ENCODE measurements at regions not wholly inside any gene's neighbourhood (a gene's known extent, or its start where the extent isn't known, plus 50 kb on each side); places are given as distances from the start of the nearest gene placed in this dataset.

DNA sequence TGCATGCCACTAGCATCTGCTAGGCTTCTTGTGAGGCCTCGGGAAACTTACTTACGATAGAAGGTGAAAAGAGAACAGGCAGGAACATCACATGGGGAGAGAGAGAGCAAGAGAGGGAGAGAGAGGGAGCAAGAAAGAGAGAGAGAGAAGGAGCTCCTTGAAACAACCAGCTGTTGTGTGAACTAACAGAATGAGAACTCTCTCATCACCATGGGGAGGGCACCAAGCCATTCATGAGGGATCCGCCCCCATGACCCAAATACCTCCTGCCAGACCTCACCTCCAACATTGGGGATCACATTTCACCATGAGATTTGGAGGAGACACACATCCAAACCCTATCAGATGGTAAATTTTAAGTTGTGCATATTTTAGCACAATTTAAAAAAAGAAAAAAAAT is 1217.2 kb downstream of the TYW1 start:
- no peak for ATAC-seq (ENCODE audit: insufficient number of reproducible peaks, low FRiP score, low read depth)
- H3K27me3 ChIP-seq (replicated peaks; ENCODE audit: insufficient read depth): no peaks in the 10 kb centered on the region
- no peak for DNase-seq (ENCODE audit: low spot score)
- H3K9me3 ChIP-seq: no peaks in the 10 kb centered on the region
- no peak overlapping the region for H3K4me3 ChIP-seq
- no peaks in the 10 kb centered on the region for H3K4me1 ChIP-seq (ENCODE audit: control insufficient read depth in 1 of 2, low read depth in 2 of 2)
- no peaks in the 10 kb centered on the region for H3K36me3 ChIP-seq
- no peak overlapping the region for H3K27ac ChIP-seq
- TF ChIP-seq, protein P1, sequence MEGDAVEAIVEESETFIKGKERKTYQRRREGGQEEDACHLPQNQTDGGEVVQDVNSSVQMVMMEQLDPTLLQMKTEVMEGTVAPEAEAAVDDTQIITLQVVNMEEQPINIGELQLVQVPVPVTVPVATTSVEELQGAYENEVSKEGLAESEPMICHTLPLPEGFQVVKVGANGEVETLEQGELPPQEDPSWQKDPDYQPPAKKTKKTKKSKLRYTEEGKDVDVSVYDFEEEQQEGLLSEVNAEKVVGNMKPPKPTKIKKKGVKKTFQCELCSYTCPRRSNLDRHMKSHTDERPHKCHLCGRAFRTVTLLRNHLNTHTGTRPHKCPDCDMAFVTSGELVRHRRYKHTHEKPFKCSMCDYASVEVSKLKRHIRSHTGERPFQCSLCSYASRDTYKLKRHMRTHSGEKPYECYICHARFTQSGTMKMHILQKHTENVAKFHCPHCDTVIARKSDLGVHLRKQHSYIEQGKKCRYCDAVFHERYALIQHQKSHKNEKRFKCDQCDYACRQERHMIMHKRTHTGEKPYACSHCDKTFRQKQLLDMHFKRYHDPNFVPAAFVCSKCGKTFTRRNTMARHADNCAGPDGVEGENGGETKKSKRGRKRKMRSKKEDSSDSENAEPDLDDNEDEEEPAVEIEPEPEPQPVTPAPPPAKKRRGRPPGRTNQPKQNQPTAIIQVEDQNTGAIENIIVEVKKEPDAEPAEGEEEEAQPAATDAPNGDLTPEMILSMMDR (IDR thresholded peaks at IDR 0.05): no peak

DNA sequence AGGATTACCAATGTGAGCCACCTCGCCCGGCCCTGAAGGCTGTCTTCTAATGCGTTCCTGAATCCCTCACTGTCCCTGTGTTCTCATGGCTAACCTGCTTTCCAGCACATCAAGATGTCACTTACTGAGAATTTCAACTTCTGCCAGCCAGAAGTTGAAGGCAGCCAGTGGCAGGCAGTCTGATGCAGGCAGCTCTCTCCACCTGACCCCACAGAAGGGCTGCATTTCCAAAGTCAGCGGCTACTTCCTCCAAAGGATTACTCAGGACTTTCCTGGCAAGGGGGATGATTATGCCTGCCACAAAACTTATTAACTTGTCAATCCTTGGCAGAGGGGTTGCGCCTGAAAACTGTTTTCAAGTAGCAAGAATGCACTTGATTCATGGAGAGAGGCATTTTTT is 1219.4 kb downstream of the TYW1 start:
- Histone ChIP-seq H3K27ac (no peak overlapping the region), H3K27me3 (replicated peaks; ENCODE audit: insufficient read depth) (no peaks in the 10 kb centered on the region), H3K4me3 (no peak overlapping the region), H3K4me1 (ENCODE audit: control insufficient read depth in 1 of 2, low read depth in 2 of 2) (no peaks in the 10 kb centered on the region), H3K36me3 (no peaks in the 10 kb centered on the region), H3K9me3 (no peaks in the 10 kb centered on the region)
- TF ChIP-seq, protein P1 (IDR thresholded peaks at IDR 0.05): no peak
- no peak for ATAC-seq (ENCODE audit: insufficient number of reproducible peaks, low FRiP score, low read depth)
- DNase-seq (ENCODE audit: low spot score): no peak

DNA sequence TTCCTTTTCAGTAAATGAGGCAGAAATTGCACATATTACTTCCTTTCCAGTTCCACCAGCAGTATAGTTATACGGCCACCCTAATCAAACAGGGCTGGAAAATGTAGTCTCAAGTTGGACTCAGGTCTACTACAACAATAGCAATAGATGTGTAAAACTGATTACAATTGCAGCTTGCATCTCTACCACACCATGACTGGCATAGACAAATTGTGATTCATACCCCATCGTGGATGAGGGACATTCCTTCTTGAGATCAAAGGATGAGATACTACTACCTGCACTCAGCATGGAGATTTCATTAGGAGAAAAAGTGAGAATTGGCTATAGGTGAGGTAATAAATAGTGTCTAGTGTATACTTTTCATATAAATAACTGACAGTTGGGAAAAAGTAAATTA is 1220.8 kb downstream of the TYW1 start:
- H3K4me3 ChIP-seq: no peak overlapping the region
- no peak for ATAC-seq (ENCODE audit: insufficient number of reproducible peaks, low FRiP score, low read depth)
- H3K27ac ChIP-seq: no peak overlapping the region
- no peaks in the 10 kb centered on the region for H3K9me3 ChIP-seq
- no peaks in the 10 kb centered on the region for H3K27me3 ChIP-seq (replicated peaks; ENCODE audit: insufficient read depth)
- H3K4me1 ChIP-seq (ENCODE audit: control insufficient read depth in 1 of 2, low read depth in 2 of 2): no peaks in the 10 kb centered on the region
- no peaks in the 10 kb centered on the region for H3K36me3 ChIP-seq
- DNase-seq (ENCODE audit: low spot score): no peak
- TF ChIP-seq, protein P1 (IDR thresholded peaks at IDR 0.05): no peak

DNA sequence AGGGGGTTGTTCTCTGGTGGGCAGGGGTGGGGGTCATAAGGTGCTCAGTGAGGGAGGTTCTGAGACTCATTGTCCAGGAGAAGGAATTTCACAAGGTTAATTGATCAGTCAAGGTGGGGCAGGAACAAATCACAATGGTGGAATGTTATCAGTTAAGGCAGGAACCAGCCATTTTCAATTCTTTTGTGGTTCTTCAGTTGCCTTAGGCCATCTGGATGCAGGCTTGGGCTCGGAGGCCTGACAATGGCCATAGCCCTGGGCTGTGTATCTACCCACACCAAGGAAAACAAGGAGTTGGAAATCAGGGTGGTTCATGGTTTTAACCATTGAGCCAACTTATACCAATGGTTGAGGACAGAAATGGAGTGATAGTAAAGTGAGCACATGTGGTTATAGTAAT is 1221.8 kb downstream of the TYW1 start:
- H3K9me3 ChIP-seq: no peaks in the 10 kb centered on the region
- TF ChIP-seq, protein P1 (IDR thresholded peaks at IDR 0.05): no peak
- H3K36me3 ChIP-seq: no peaks in the 10 kb centered on the region
- no peaks in the 10 kb centered on the region for H3K4me1 ChIP-seq (ENCODE audit: control insufficient read depth in 1 of 2, low read depth in 2 of 2)
- H3K4me3 ChIP-seq: no peak overlapping the region
- ATAC-seq (ENCODE audit: insufficient number of reproducible peaks, low FRiP score, low read depth): no peak
- no peak overlapping the region for H3K27ac ChIP-seq
- no peak for DNase-seq (ENCODE audit: low spot score)
- no peaks in the 10 kb centered on the region for H3K27me3 ChIP-seq (replicated peaks; ENCODE audit: insufficient read depth)

DNA sequence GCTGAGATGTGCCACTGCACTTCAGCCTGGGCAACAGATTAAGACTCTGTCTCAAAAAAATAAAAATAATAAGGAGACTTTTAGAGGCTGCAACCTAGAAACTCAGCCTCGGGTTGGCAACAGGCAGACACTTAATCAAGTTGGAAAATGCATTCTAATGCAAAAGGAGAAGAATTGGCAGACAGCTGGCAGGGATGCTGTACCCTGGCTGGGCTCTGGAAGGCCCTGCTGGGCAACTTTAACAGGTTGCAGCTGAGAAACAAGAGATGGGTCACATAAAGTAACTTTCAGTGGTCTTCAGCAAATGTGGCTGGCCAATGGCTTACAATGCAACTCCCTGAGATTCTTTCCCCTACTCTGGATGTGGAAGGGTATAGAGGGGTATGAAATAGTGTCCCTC is 1225.7 kb downstream of the TYW1 start:
- peaks cover 6 to 8% of the 10 kb centered on the region in 2 donors for H3K4me1 ChIP-seq (ENCODE audit: control insufficient read depth in 1 of 2, low read depth in 2 of 2)
- ATAC-seq (ENCODE audit: insufficient number of reproducible peaks, low FRiP score, low read depth): no peak
- DNase-seq (ENCODE audit: low spot score): no peak
- TF ChIP-seq, protein P1 (IDR thresholded peaks at IDR 0.05): no peak
- H3K36me3 ChIP-seq: no peaks in the 10 kb centered on the region
- H3K27me3 ChIP-seq (replicated peaks; ENCODE audit: insufficient read depth): no peaks in the 10 kb centered on the region
- no peaks in the 10 kb centered on the region for H3K9me3 ChIP-seq
- H3K27ac ChIP-seq: no peak overlapping the region
- H3K4me3 ChIP-seq: no peak overlapping the region
